ENCODE measurements at regions not wholly inside any gene's neighbourhood (a gene's known extent, or its start where the extent isn't known, plus 50 kb on each side); places are given as distances from the start of the nearest gene placed in this dataset.

- ChIA-PET CTCF (ENCODE audit: partially characterized antibody) (interaction anchor here (1.1 to 1.3 kb wide), 2 partner anchors 10 to 15 kb away, joined by 3 to 5 read pairs; no protein-coding TSS in a partner anchor), POLR2A (ENCODE audit: partially characterized antibody) (no interaction called here)
- no peak overlapping the region for H3K9ac ChIP-seq (replicated peaks in 1 of 4; ENCODE audit: extremely low read depth in 1 of 4, low read depth in 3 of 4, low read length in 3 of 4)
- no peaks in the 10 kb centered on the region for H3K9me3 ChIP-seq (ENCODE audit: insufficient read depth in 2 of 2, low read depth in 1 of 2, low read length in 1 of 2)
- H2AK5ac ChIP-seq (ENCODE audit: low read depth, low read length) = no peak overlapping the region
- no peaks in the 10 kb centered on the region for H3K79me1 ChIP-seq (ENCODE audit: low read depth, low read length)
- H4K8ac ChIP-seq (ENCODE audit: extremely low read depth, insufficient read depth, low read length) = no peak overlapping the region
- H3K79me2 ChIP-seq (ENCODE audit: control insufficient read depth in 1 of 2, insufficient read depth in 2 of 2, low read length in 2 of 2) = no peaks in the 10 kb centered on the region
- no peak overlapping the region for H3K23ac ChIP-seq (ENCODE audit: insufficient read length)
- peak; percentile 58 for FAIRE-seq
- H4K20me1 ChIP-seq (replicated peaks in 1 of 2; ENCODE audit: control insufficient read depth in 1 of 2, insufficient read depth in 2 of 2, low read length in 2 of 2) = no peaks in the 10 kb centered on the region
- H3K4ac ChIP-seq (replicated peaks; ENCODE audit: insufficient read length, low read depth, low read length) = no peak overlapping the region
- peak in 1 of 2 experiments; percentile 13 for DNase-seq (ENCODE audit: low read depth in 1 of 2, low spot score in 2 of 2)
- no peak overlapping the region for H2BK20ac ChIP-seq (ENCODE audit: low read length)
- no peak overlapping the region for H4K5ac ChIP-seq (ENCODE audit: insufficient read length, low read depth, low read length)
- no peak overlapping the region for H3K27ac ChIP-seq (ENCODE audit: low read depth, low read length)
- no peak overlapping the region for H2BK120ac ChIP-seq (replicated peaks; ENCODE audit: low read depth, low read length)
- H2AFZ ChIP-seq (ENCODE audit: low read length) = no peak overlapping the region
- peaks cover 0 to 10% (median 8%) of the 10 kb centered on the region in 4 experiments; a peak in 4 of 7 replicates for H3K4me1 ChIP-seq (replicated peaks in 1 of 4; ENCODE audit: control insufficient read depth in 3 of 4, insufficient read depth in 4 of 4, low read length in 3 of 4)
- H4K91ac ChIP-seq (replicated peaks; ENCODE audit: insufficient read length, low read length) = no peak overlapping the region
- H3K18ac ChIP-seq (ENCODE audit: extremely low read depth, low read length) = no peak overlapping the region
- WGBS, 2 experiments (ENCODE audit: extremely low coverage in 1 of 2, insufficient coverage in 1 of 2, insufficient read length in 1 of 2, insufficient replicate concordance in 2 of 2, low coverage in 1 of 2, low lambda C conversion rate in 2 of 2, missing lambda C conversion rate in 1 of 2) = 53% methylated on average over 6 of the region's 6 CpGs; no CpG with 5 or more reads in 1 of the 2 experiments
- H3K23me2 ChIP-seq (ENCODE audit: low read depth, low read length) = no peaks in the 10 kb centered on the region
- no peaks in the 10 kb centered on the region for H3K27me3 ChIP-seq (replicated peaks in 1 of 4; ENCODE audit: control insufficient read depth in 3 of 4, extremely low read depth in 1 of 4, insufficient read depth in 3 of 4, low read length in 3 of 4)
- no peaks in the 10 kb centered on the region for H3K36me3 ChIP-seq (ENCODE audit: control insufficient read depth in 2 of 4, insufficient read depth in 4 of 4, low read length in 3 of 4)
- no peak overlapping the region for H3K4me3 ChIP-seq (ENCODE audit: extremely low read depth in 1 of 4, insufficient read depth in 2 of 4, low read depth in 3 of 4, low read length in 4 of 4)
- peak overlapping the region; percentile 19 to 57; a peak in 2 of 4 replicates for H3K4me2 ChIP-seq (ENCODE audit: insufficient read depth in 1 of 2, low read depth in 2 of 2, low read length in 2 of 2)
- H2BK12ac ChIP-seq (ENCODE audit: low read depth, low read length) = no peak overlapping the region
- no peak overlapping the region for H3K56ac ChIP-seq (replicated peaks; ENCODE audit: insufficient read length, low read depth, low read length)
- H2BK5ac ChIP-seq (ENCODE audit: low read depth, low read length) = no peak overlapping the region
- no peak overlapping the region for H3K14ac ChIP-seq (ENCODE audit: insufficient read length)
- H2BK15ac ChIP-seq (ENCODE audit: low read length) = 0 out of 2 replicates have a peak overlapping the region, but pooled peaks have one; percentile 40
- TF ChIP-seq ASH2L (IDR thresholded peaks at IDR 0.05; ENCODE audit: low read length) (no peak), CHD1 (IDR thresholded peaks at IDR 0.05; ENCODE audit: low read depth, low read length) (no peak), RNF2 (IDR thresholded peaks at IDR 0.05; ENCODE audit: borderline replicate concordance, low read depth, low read length, missing control alignments, poor library complexity, severe bottlenecking) (no peak), PHF8 (conservative IDR thresholded peaks at IDR 0.05; ENCODE audit: low read depth, low read length) (no peak), KDM4A (IDR thresholded peaks at IDR 0.05; ENCODE audit: low read depth, low read length, severe bottlenecking) (no peak), CTCF (IDR thresholded peaks at IDR 0.05; ENCODE audit: control extremely low read depth in 1 of 3, insufficient read depth in 1 of 3, low read depth in 1 of 3, low read length in 3 of 3) (no peak), TBP (IDR thresholded peaks at IDR 0.05; ENCODE audit: low read depth, low read length) (no peak), EP300 (IDR thresholded peaks at IDR 0.05; ENCODE audit: borderline replicate concordance in 1 of 2, low read depth in 2 of 2, low read length in 2 of 2) (no peak), NRF1 (IDR thresholded peaks at IDR 0.05; ENCODE audit: low read depth, low read length) (no peak), TAF7 (optimal IDR thresholded peaks at IDR 0.05; ENCODE audit: borderline replicate concordance, low read depth, low read length) (no peak)
Observed at GRCh38 chr5:51188001-51188591, 195.2 kb upstream of the ISL1 start.

Measured in H1 (cell line).